MM.1S (cell line): ENCODE measurements at regions not wholly inside any gene's neighbourhood (a gene's known extent, or its start where the extent isn't known, plus 50 kb on each side); places are given as distances from the start of the nearest gene placed in this dataset.

ENCODE experiments used
- DNase-seq: peaks from one replicate; pipeline ENCODE4 v3.0.0-alpha.2; 2015
- H2AFZ ChIP-seq: fragments of 300-600 bp; sonication (generic); 2 replicates; pipeline ENCODE4 v1.6.0; 2016; ENCODE audit warnings: antibody characterized with exemption, low read length
- H3F3A ChIP-seq: fragments of 300-600 bp; sonication (generic); 2 replicates; pipeline ENCODE4 v1.6.1; 2016; ENCODE audit warnings: mild to moderate bottlenecking, antibody characterized with exemption, low read length, moderate library complexity, mixed read lengths; ENCODE audit not compliant: insufficient read depth
- H3K27ac ChIP-seq: fragments of 300-600 bp; sonication (generic); 2 replicates; pipeline ENCODE4 v1.5.1; 2016; ENCODE audit warnings: mild to moderate bottlenecking, low read length
- H3K27me3 ChIP-seq: fragments of 300-600 bp; sonication (generic); replicated peaks from 2 replicates; pipeline ENCODE4 v1.6.0; 2016; ENCODE audit warnings: low read length; ENCODE audit not compliant: insufficient read depth
- H3K36me3 ChIP-seq: fragments of 300-600 bp; sonication (generic); replicated peaks from 2 replicates; pipeline ENCODE4 v1.6.1; 2016; ENCODE audit warnings: mild to moderate bottlenecking, low read length, mixed read lengths; ENCODE audit not compliant: insufficient read depth
- H3K4me1 ChIP-seq: fragments of 300-600 bp; sonication (generic); 2 replicates; pipeline ENCODE4 v1.6.1; 2016; ENCODE audit warnings: low read length, mixed read lengths
- H3K4me2 ChIP-seq: fragments of 300-600 bp; sonication (generic); 2 replicates; pipeline ENCODE4 v1.6.0; 2016; ENCODE audit warnings: low read depth, low read length
- H3K4me3 ChIP-seq: fragments of 300-600 bp; sonication (generic); 2 replicates; pipeline ENCODE4 v1.5.1; 2016; ENCODE audit warnings: low read length, mixed read lengths
- H3K79me2 ChIP-seq: fragments of 300-600 bp; sonication (generic); 2 replicates; pipeline ENCODE4 v1.6.1; 2016; ENCODE audit warnings: mixed run types, low read length, mixed read lengths
- H3K9ac ChIP-seq: fragments of 300-600 bp; sonication (generic); 2 replicates; pipeline ENCODE4 v1.6.1; 2016; ENCODE audit warnings: low read length, mixed read lengths
- H3K9me2 ChIP-seq: fragments of 300-600 bp; sonication (generic); replicated peaks from 2 replicates; pipeline ENCODE4 v1.6.1; 2016; ENCODE audit warnings: mild to moderate bottlenecking, low read length, mixed read lengths; ENCODE audit not compliant: insufficient read depth
- H3K9me3 ChIP-seq: fragments of 300-600 bp; sonication (generic); replicated peaks from 2 replicates; pipeline ENCODE4 v1.6.1; 2016; ENCODE audit warnings: mild to moderate bottlenecking, low read length, mixed read lengths; ENCODE audit not compliant: insufficient read depth
- H4K20me1 ChIP-seq: fragments of 300-600 bp; sonication (generic); 2 replicates; pipeline ENCODE4 v1.6.1; 2016; ENCODE audit warnings: mild to moderate bottlenecking, low read length, moderate library complexity, mixed read lengths; ENCODE audit not compliant: insufficient read depth
- EZH2 ChIP-seq: fragments of 300-600 bp; sonication (generic); optimal IDR thresholded peaks from 2 replicates; pipeline ENCODE3; 2017; ENCODE audit warnings: low read depth, mild to moderate bottlenecking, antibody characterized with exemption, low read length, mixed read lengths
- EZH2phosphoT487 ChIP-seq: fragments of 300-600 bp; sonication (generic); IDR thresholded peaks from 2 replicates; pipeline ENCODE4 v1.6.1; 2018; ENCODE audit warnings: antibody characterized with exemption, low read length
- TF ChIP-seq, protein P1 (sequence below): fragments of 300-600 bp; sonication (generic); IDR thresholded peaks from 2 replicates; pipeline ENCODE4 v1.5.1; 2016; ENCODE audit warnings: antibody characterized with exemption, low read length, mixed read lengths

DNA sequence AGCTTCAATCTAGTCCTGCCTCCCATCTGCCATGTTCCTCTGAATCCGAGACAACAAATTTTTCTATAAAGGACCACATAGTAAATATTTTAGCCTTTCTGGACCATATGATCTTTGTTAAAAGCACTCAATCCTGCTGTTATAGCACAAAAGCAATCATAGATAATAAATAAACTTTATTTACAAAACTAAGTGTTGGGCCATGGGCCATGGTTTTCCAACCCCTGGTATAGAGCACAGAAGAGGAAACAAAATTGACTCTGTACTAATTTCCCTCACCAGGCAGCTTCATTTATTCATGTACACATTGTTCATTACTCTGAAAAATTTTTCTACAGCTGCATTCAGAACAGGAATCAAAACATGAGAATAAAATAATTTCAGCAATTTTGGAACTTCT, 288.9 kb downstream of the AGTPBP1 start:
- no peaks in the 10 kb centered on the region for H3F3A ChIP-seq
- H2AFZ ChIP-seq, result no peak overlapping the region
- H3K9me3 ChIP-seq, result no peaks in the 10 kb centered on the region
- DNase-seq, result no peak
- no peaks in the 10 kb centered on the region for H3K36me3 ChIP-seq
- H3K27me3 ChIP-seq, result no peaks in the 10 kb centered on the region
- H3K79me2 ChIP-seq, result no peaks in the 10 kb centered on the region
- H3K4me1 ChIP-seq, result no peaks in the 10 kb centered on the region
- no peak overlapping the region for H3K4me3 ChIP-seq
- no peak overlapping the region for H3K9ac ChIP-seq
- H4K20me1 ChIP-seq, result no peaks in the 10 kb centered on the region
- TF ChIP-seq, protein P1, sequence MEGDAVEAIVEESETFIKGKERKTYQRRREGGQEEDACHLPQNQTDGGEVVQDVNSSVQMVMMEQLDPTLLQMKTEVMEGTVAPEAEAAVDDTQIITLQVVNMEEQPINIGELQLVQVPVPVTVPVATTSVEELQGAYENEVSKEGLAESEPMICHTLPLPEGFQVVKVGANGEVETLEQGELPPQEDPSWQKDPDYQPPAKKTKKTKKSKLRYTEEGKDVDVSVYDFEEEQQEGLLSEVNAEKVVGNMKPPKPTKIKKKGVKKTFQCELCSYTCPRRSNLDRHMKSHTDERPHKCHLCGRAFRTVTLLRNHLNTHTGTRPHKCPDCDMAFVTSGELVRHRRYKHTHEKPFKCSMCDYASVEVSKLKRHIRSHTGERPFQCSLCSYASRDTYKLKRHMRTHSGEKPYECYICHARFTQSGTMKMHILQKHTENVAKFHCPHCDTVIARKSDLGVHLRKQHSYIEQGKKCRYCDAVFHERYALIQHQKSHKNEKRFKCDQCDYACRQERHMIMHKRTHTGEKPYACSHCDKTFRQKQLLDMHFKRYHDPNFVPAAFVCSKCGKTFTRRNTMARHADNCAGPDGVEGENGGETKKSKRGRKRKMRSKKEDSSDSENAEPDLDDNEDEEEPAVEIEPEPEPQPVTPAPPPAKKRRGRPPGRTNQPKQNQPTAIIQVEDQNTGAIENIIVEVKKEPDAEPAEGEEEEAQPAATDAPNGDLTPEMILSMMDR, result no peak
- no peak for TF ChIP-seq EZH2phosphoT487
- no peak for TF ChIP-seq EZH2
- H3K9me2 ChIP-seq, result no peaks in the 10 kb centered on the region
- no peak overlapping the region for H3K27ac ChIP-seq
- H3K4me2 ChIP-seq, result no peak overlapping the region

DNA sequence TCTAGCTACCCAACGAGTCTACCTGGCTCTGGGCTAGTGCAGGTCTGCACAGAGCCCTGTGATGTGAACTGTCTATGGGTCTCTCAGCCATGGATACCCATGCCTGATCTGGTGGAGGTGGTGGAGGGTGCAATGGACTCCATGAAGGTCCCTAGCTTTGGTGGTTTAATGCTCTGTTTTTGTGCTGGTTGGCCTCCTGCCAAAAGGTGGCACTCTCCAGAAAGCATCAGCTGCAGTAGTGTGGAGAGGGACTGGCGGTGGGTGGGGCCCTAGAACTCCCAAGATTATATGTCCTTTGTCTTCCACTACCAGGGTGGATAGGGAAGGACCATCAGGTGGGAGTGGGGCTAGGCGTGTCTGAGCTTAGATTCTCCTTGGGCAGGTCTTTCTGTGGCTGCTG, 290.1 kb downstream of the AGTPBP1 start:
- H3K27me3 ChIP-seq, result no peaks in the 10 kb centered on the region
- no peaks in the 10 kb centered on the region for H3K36me3 ChIP-seq
- no peaks in the 10 kb centered on the region for H3K9me3 ChIP-seq
- H3K9ac ChIP-seq, result no peak overlapping the region
- TF ChIP-seq EZH2phosphoT487, result no peak
- TF ChIP-seq, protein P1, result no peak
- no peak for TF ChIP-seq EZH2
- no peak overlapping the region for H3K27ac ChIP-seq
- no peak overlapping the region for H2AFZ ChIP-seq
- no peak overlapping the region for H3K4me2 ChIP-seq
- no peak overlapping the region for H3K4me3 ChIP-seq
- no peaks in the 10 kb centered on the region for H3K79me2 ChIP-seq
- no peak for DNase-seq
- H3F3A ChIP-seq, result no peaks in the 10 kb centered on the region
- no peaks in the 10 kb centered on the region for H3K9me2 ChIP-seq
- H3K4me1 ChIP-seq, result no peaks in the 10 kb centered on the region
- no peaks in the 10 kb centered on the region for H4K20me1 ChIP-seq

DNA sequence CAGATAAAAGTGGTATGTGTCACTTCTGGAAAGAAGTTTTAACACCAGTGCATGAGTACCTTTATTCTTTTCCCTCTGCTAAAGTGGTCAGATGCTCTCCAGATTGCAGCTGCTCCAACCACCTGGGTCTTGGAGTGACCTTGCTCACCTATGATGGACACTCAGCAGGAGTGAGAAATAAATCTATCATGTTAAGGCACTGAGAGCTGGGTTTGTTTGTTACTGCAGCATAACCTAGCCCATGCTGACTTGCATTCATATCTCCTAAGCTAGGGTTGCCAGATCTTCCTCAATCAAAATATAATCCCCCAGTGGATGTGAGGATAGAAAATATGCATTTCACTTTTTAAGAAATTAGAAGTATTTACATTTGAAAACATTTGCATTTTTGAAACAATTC, 295.9 kb downstream of the AGTPBP1 start:
- H3K4me3 ChIP-seq, result no peak overlapping the region
- H2AFZ ChIP-seq, result no peak overlapping the region
- no peak for DNase-seq
- no peaks in the 10 kb centered on the region for H3K36me3 ChIP-seq
- no peak overlapping the region for H3K27ac ChIP-seq
- no peak for TF ChIP-seq EZH2
- TF ChIP-seq, protein P1, result no peak
- no peak for TF ChIP-seq EZH2phosphoT487
- H3K9me2 ChIP-seq, result no peaks in the 10 kb centered on the region
- H3K9me3 ChIP-seq, result no peaks in the 10 kb centered on the region
- no peaks in the 10 kb centered on the region for H3K79me2 ChIP-seq
- H3F3A ChIP-seq, result no peaks in the 10 kb centered on the region
- H3K27me3 ChIP-seq, result no peaks in the 10 kb centered on the region
- no peak overlapping the region for H3K4me2 ChIP-seq
- no peaks in the 10 kb centered on the region for H4K20me1 ChIP-seq
- no peaks in the 10 kb centered on the region for H3K4me1 ChIP-seq
- no peak overlapping the region for H3K9ac ChIP-seq

DNA sequence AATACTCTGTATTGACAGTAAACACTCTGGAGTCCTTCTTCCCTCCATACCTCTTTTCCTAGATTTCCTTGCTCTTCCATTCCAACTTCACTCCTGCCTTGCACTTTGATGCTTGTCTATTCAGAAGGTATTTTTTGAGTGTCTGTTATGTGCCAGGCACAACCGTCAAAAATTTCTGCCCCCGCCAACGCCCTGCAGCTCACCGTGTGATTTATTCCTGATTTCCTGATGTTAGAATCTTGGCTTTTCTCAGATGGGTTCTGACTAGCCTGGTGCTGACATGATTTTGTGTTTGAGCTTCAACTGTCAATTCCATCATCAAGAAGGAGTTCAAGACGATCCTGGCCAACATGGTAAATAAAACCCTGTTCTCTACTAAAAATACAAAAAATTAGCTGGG, 297.5 kb downstream of the AGTPBP1 start:
- no peaks in the 10 kb centered on the region for H3K4me1 ChIP-seq
- DNase-seq, result no peak
- H3K9ac ChIP-seq, result no peak overlapping the region
- TF ChIP-seq EZH2 (no peak), EZH2phosphoT487 (no peak)
- TF ChIP-seq, protein P1, result no peak
- H2AFZ ChIP-seq, result no peak overlapping the region
- no peak overlapping the region for H3K4me3 ChIP-seq
- H3K36me3 ChIP-seq, result no peaks in the 10 kb centered on the region
- no peaks in the 10 kb centered on the region for H3K9me2 ChIP-seq
- no peak overlapping the region for H3K27ac ChIP-seq
- no peaks in the 10 kb centered on the region for H3K9me3 ChIP-seq
- no peaks in the 10 kb centered on the region for H3K79me2 ChIP-seq
- H3K4me2 ChIP-seq, result no peak overlapping the region
- H3F3A ChIP-seq, result no peaks in the 10 kb centered on the region
- H4K20me1 ChIP-seq, result no peaks in the 10 kb centered on the region
- no peaks in the 10 kb centered on the region for H3K27me3 ChIP-seq
